ENCODE measurements at regions not wholly inside any gene's neighbourhood (a gene's known extent, or its start where the extent isn't known, plus 50 kb on each side); places are given as distances from the start of the nearest gene placed in this dataset.

DNA sequence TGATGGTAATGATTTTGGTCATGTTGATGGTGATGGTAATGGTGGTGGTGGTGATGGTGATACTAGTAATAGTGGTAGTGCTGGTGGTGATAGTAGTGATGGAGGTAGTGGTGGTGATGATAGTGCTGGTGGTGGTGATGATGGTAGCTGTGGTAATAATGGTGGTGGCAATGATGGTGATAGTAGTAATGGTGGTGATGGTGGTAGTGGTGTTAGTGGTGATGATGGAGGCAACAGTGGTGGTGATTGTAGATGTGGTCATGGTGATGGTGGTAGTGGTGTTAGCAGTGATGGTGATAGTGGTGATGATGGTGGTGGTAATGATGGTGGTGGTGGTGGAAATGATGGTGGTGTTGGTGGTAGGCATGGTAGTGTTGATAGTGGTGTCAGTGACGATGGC, 127.0 kb upstream of the RPL38 start:
- TF ChIP-seq, protein P1, sequence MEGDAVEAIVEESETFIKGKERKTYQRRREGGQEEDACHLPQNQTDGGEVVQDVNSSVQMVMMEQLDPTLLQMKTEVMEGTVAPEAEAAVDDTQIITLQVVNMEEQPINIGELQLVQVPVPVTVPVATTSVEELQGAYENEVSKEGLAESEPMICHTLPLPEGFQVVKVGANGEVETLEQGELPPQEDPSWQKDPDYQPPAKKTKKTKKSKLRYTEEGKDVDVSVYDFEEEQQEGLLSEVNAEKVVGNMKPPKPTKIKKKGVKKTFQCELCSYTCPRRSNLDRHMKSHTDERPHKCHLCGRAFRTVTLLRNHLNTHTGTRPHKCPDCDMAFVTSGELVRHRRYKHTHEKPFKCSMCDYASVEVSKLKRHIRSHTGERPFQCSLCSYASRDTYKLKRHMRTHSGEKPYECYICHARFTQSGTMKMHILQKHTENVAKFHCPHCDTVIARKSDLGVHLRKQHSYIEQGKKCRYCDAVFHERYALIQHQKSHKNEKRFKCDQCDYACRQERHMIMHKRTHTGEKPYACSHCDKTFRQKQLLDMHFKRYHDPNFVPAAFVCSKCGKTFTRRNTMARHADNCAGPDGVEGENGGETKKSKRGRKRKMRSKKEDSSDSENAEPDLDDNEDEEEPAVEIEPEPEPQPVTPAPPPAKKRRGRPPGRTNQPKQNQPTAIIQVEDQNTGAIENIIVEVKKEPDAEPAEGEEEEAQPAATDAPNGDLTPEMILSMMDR (IDR thresholded peaks at IDR 0.05): no peak
- TF ChIP-seq POLR2AphosphoS5 (IDR thresholded peaks at IDR 0.05; ENCODE audit: low read depth, low read length) (no peak), TCF7L2 (IDR thresholded peaks at IDR 0.05; ENCODE audit: low read depth, low read length) (no peak), SIN3A (IDR thresholded peaks at IDR 0.05; ENCODE audit: borderline replicate concordance, insufficient read depth, low read depth, low read length) (no peak)
- TF ChIP-seq, protein P2, sequence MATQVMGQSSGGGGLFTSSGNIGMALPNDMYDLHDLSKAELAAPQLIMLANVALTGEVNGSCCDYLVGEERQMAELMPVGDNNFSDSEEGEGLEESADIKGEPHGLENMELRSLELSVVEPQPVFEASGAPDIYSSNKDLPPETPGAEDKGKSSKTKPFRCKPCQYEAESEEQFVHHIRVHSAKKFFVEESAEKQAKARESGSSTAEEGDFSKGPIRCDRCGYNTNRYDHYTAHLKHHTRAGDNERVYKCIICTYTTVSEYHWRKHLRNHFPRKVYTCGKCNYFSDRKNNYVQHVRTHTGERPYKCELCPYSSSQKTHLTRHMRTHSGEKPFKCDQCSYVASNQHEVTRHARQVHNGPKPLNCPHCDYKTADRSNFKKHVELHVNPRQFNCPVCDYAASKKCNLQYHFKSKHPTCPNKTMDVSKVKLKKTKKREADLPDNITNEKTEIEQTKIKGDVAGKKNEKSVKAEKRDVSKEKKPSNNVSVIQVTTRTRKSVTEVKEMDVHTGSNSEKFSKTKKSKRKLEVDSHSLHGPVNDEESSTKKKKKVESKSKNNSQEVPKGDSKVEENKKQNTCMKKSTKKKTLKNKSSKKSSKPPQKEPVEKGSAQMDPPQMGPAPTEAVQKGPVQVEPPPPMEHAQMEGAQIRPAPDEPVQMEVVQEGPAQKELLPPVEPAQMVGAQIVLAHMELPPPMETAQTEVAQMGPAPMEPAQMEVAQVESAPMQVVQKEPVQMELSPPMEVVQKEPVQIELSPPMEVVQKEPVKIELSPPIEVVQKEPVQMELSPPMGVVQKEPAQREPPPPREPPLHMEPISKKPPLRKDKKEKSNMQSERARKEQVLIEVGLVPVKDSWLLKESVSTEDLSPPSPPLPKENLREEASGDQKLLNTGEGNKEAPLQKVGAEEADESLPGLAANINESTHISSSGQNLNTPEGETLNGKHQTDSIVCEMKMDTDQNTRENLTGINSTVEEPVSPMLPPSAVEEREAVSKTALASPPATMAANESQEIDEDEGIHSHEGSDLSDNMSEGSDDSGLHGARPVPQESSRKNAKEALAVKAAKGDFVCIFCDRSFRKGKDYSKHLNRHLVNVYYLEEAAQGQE (IDR thresholded peaks at IDR 0.05; ENCODE audit: insufficient read depth in 1 of 2, low read depth in 2 of 2, low read length in 1 of 2): no peak

Measured in Panc1 (cell line).